ENCODE measurements at regions not wholly inside any gene's neighbourhood (a gene's known extent, or its start where the extent isn't known, plus 50 kb on each side); places are given as distances from the start of the nearest gene placed in this dataset.

DNA sequence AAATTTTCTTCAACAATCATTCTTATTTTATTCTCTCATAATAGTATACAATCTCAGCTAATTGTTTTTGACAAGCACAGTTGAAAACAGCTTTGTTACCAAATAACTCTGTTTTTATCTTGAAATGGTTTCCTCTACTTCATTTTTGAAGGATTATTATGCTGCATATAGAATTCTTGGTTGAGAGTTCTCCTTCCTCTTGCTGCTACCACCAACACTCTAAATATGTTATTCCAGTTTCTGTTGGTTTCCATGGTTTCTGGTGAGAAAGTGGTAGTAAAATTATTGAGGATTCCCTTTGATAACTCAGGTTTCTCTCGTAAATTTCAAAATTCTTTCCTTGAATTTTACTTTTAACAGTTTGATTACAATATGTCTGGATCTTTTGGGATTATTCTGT, 1725.9 kb downstream of the PCDH9 start:
- TF ChIP-seq, protein P1, sequence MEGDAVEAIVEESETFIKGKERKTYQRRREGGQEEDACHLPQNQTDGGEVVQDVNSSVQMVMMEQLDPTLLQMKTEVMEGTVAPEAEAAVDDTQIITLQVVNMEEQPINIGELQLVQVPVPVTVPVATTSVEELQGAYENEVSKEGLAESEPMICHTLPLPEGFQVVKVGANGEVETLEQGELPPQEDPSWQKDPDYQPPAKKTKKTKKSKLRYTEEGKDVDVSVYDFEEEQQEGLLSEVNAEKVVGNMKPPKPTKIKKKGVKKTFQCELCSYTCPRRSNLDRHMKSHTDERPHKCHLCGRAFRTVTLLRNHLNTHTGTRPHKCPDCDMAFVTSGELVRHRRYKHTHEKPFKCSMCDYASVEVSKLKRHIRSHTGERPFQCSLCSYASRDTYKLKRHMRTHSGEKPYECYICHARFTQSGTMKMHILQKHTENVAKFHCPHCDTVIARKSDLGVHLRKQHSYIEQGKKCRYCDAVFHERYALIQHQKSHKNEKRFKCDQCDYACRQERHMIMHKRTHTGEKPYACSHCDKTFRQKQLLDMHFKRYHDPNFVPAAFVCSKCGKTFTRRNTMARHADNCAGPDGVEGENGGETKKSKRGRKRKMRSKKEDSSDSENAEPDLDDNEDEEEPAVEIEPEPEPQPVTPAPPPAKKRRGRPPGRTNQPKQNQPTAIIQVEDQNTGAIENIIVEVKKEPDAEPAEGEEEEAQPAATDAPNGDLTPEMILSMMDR (IDR thresholded peaks at IDR 0.05) = no peak
- TF ChIP-seq POLR2A (IDR thresholded peaks at IDR 0.05) (no peak), EP300 (IDR thresholded peaks at IDR 0.05) (no peak)
